Esophagus muscularis mucosa (tissue), 4 donors: ENCODE measurements at regions not wholly inside any gene's neighbourhood (a gene's known extent, or its start where the extent isn't known, plus 50 kb on each side); places are given as distances from the start of the nearest gene placed in this dataset.

Experiments
- DNase-seq: peaks from one replicate; pipeline ENCODE4 v3.0.0-alpha.2; 2017; ENCODE audit errors: extremely low spot score
- H3K27ac ChIP-seq, 4 donors: fragments of 200-600 bp; sonication (generic); replicated peaks in 1 of 4; 1 replicate in 3 of 4; 2 replicates in 1 of 4; pipeline ENCODE4 v1.5.1; 2016 to 2019; ENCODE audit warnings: mild to moderate bottlenecking in 1 of 4
- H3K27me3 ChIP-seq, 4 donors: fragments of 200-600 bp; sonication (generic); one replicate each; pipeline versions ENCODE4 v1.5.1 to v1.6.0; 2016 to 2019
- H3K36me3 ChIP-seq, 4 donors: fragments of 200-600 bp; sonication (generic); one replicate each; pipeline ENCODE4 v1.5.1; 2016 to 2019
- H3K4me1 ChIP-seq, 4 donors: fragments of 200-600 bp; sonication (generic); one replicate each; pipeline ENCODE4 v1.5.1; 2016 to 2019
- H3K4me3 ChIP-seq, 4 donors: fragments of 200-600 bp; sonication (generic); 1 replicate in 2 of 4; 2 replicates in 2 of 4; pipeline ENCODE4 v1.5.1; 2016 to 2019; ENCODE audit warnings: mild to moderate bottlenecking in 4 of 4, moderate library complexity in 1 of 4
- H3K9me3 ChIP-seq, 4 donors: fragments of 200-600 bp; sonication (generic); 1 replicate in 3 of 4; 2 replicates in 1 of 4; pipeline ENCODE4 v1.5.1; 2016 to 2019
- EP300 ChIP-seq: sonication (generic); formaldehyde crosslinking; IDR thresholded peaks from one replicate; pipeline ENCODE4 v1.6.1; 2017; ENCODE audit warnings: antibody characterized with exemption
- POLR2A ChIP-seq: fragments of 450-650 bp; IDR thresholded peaks from one replicate; pipeline ENCODE4 v1.6.1; 2017; ENCODE audit warnings: antibody characterized with exemption, moderate library complexity, mild to moderate bottlenecking, low read depth
- POLR2AphosphoS5 ChIP-seq, 2 donors: sonication (generic); formaldehyde crosslinking; IDR thresholded peaks; one replicate each; pipeline ENCODE4 v1.6.1; 2017; ENCODE audit warnings: antibody characterized with exemption in 2 of 2
- WGBS: methylation state at CpG from one replicate; pipeline ENCODE4 v1.1.5; 2018; 5-methylcytosine and 5-hydroxymethylcytosine counted together
- intact Hi-C: fragments of 100-400 bp; cut with DNase I; formaldehyde crosslinking; loops from one replicate; pipeline ENCODE4 v1.15.1; 2023
- TF ChIP-seq, protein P1 (sequence below), 3 experiments: fragments of 200-600 bp in 2 of 3; fragments of 450-650 bp in 1 of 3; sonication (generic) in 2 of 3; IDR thresholded peaks; one replicate each; pipeline ENCODE4 v1.5.1; 2017 to 2019; ENCODE audit warnings: antibody characterized with exemption in 3 of 3, mild to moderate bottlenecking in 2 of 3, moderate library complexity in 1 of 3

DNA sequence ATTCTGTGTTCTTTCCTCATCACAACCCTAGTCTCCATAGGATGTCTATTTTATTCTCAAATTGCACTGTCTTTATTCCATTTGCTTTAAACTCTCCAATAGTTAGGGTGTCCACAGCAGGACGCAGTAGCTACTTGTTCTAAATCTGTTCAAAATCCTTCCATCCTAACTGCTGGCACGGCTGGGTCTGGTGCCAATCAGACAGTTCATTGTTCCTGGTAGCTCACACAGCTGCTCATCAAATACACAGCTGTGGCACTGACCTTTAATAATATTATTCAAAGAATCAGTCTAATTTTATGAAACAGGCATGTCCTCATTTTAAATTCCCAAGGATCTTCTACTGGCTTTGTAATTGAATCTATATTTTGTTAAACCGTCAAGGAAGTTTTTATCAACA is 59.7 kb upstream of the TMEFF2 start:
- 80% methylated on average over 3 of the region's 3 CpGs for WGBS
- H3K4me1 ChIP-seq = no peaks in the 10 kb centered on the region
- intact Hi-C loops = no loop called here
- TF ChIP-seq EP300 = no peak
- TF ChIP-seq POLR2AphosphoS5 (IDR thresholded peaks at IDR 0.05) = no peak
- TF ChIP-seq POLR2A = no peak
- TF ChIP-seq, protein P1, sequence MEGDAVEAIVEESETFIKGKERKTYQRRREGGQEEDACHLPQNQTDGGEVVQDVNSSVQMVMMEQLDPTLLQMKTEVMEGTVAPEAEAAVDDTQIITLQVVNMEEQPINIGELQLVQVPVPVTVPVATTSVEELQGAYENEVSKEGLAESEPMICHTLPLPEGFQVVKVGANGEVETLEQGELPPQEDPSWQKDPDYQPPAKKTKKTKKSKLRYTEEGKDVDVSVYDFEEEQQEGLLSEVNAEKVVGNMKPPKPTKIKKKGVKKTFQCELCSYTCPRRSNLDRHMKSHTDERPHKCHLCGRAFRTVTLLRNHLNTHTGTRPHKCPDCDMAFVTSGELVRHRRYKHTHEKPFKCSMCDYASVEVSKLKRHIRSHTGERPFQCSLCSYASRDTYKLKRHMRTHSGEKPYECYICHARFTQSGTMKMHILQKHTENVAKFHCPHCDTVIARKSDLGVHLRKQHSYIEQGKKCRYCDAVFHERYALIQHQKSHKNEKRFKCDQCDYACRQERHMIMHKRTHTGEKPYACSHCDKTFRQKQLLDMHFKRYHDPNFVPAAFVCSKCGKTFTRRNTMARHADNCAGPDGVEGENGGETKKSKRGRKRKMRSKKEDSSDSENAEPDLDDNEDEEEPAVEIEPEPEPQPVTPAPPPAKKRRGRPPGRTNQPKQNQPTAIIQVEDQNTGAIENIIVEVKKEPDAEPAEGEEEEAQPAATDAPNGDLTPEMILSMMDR (IDR thresholded peaks at IDR 0.05) = no peak
- DNase-seq = no peak
- no peak overlapping the region for H3K4me3 ChIP-seq
- no peak overlapping the region for H3K27ac ChIP-seq
- H3K27me3 ChIP-seq = no peaks in the 10 kb centered on the region
- no peaks in the 10 kb centered on the region for H3K9me3 ChIP-seq
- H3K36me3 ChIP-seq = no peaks in the 10 kb centered on the region

- H3K36me3 ChIP-seq = no peaks in the 10 kb centered on the region
- DNase-seq = no peak
- 75% methylated on average over 4 of the region's 4 CpGs for whole genome bisulfite sequencing
- no peaks in the 10 kb centered on the region for H3K27me3 ChIP-seq
- no peak for TF ChIP-seq POLR2A
- no peaks in the 10 kb centered on the region for H3K4me1 ChIP-seq
- intact Hi-C loops = no loop called here
- no peak overlapping the region for H3K4me3 ChIP-seq
- H3K9me3 ChIP-seq = no peaks in the 10 kb centered on the region
- no peak overlapping the region for H3K27ac ChIP-seq
These were observed 59.0 kb upstream of the TMEFF2 start for GRCh38 chr2:192253692-192254091.

DNA sequence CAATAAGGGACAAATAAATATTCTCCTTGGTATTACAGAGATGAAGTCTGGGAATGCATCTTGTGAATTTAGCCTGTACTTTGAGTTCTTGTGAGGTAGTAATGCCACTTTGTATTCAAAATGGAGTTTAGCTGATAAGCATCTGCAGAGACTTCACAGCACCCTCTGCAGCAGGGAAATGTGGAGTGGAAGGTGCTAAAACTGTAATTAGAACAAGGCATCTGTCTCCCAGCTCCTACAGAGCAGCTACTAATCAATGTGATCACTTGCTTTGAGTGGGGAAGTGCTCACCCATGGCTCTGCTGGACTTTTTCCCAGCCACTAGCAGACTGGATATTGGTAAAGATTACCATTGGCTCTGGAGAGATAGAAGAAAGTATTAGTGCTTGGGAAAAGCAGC is 56.2 kb upstream of the TMEFF2 start:
- no peak overlapping the region for H3K4me3 ChIP-seq
- intact Hi-C loops = no loop called here

DNA sequence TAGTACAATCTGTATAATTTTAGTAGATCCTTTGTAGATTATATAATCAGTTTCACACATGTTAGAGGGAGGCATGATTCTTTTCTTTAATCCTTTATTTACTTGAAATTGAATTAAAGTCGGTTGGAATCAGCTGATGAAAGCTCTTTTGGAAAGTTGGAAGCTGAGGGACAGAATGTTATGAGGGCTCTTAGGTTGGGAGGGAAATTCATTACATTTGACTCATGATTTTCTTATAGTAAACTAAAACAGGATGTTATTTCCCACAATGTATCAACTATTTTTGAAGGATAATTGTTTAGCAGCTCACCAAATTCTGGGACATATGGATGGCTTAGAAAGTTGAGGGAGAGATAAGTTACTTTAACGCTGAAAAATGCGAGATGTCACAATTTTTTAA is 52.7 kb upstream of the TMEFF2 start:
- intact Hi-C loops = no loop called here
- no peak for DNase-seq
- TF ChIP-seq, protein P1 (IDR thresholded peaks at IDR 0.05) = no peak
- TF ChIP-seq EP300 (no peak), POLR2A (no peak), POLR2AphosphoS5 (IDR thresholded peaks at IDR 0.05) (no peak)
- Histone ChIP-seq H3K27ac (no peak overlapping the region), H3K27me3 (no peaks in the 10 kb centered on the region), H3K36me3 (no peaks in the 10 kb centered on the region), H3K9me3 (no peaks in the 10 kb centered on the region), H3K4me3 (no peak overlapping the region), H3K4me1 (no peaks in the 10 kb centered on the region)
- WGBS = 82% methylated on average over 3 of the region's 3 CpGs

More for the DNA sequence above, 56.2 kb upstream of the TMEFF2 start:
- no peak for DNase-seq
- Histone ChIP-seq H3K9me3 (no peaks in the 10 kb centered on the region), H3K4me1 (no peaks in the 10 kb centered on the region), H3K27ac (no peak overlapping the region), H3K27me3 (no peaks in the 10 kb centered on the region), H3K36me3 (no peaks in the 10 kb centered on the region)
- TF ChIP-seq POLR2AphosphoS5 (IDR thresholded peaks at IDR 0.05) (no peak), EP300 (no peak), POLR2A (no peak)
- TF ChIP-seq, protein P1 (IDR thresholded peaks at IDR 0.05) = no peak

DNA sequence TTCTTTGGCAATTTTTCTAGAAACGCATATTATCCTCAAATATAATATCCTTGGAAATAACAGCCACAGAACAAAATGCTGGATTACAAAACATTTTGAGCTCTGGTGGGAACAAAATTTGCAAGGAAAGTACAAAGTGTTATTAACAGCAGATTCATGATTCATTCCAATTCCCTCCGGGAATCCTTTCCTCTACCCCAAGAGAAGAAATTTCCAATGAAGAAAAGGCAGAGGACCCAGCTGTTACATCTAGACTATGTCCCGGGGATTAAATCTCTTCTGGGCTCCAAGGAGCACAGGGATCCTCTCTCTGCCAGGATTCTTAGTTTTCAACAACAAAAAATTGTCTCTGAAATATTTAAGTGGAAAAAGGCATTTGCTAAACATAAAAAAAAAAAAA is 51.6 kb upstream of the TMEFF2 start:
- WGBS = 76% methylated on average over 3 of the region's 3 CpGs
- Histone ChIP-seq H3K4me1 (no peaks in the 10 kb centered on the region), H3K27ac (no peak overlapping the region), H3K36me3 (no peaks in the 10 kb centered on the region), H3K27me3 (no peaks in the 10 kb centered on the region), H3K9me3 (no peaks in the 10 kb centered on the region), H3K4me3 (no peak overlapping the region)
- intact Hi-C loops = no loop called here
- TF ChIP-seq, protein P1 (IDR thresholded peaks at IDR 0.05) = no peak
- no peak for TF ChIP-seq POLR2AphosphoS5 (IDR thresholded peaks at IDR 0.05)
- TF ChIP-seq POLR2A = no peak
- no peak for TF ChIP-seq EP300
- no peak for DNase-seq
